Hepatocyte (in vitro differentiated cells): ENCODE measurements at regions not wholly inside any gene's neighbourhood (a gene's known extent, or its start where the extent isn't known, plus 50 kb on each side); places are given as distances from the start of the nearest gene placed in this dataset.

Experiments used
- CTCF ChIP-seq: fragments of 200-600 bp; sonication (generic); IDR thresholded peaks from 2 replicates; pipeline ENCODE4 v1.5.1; 2016; ENCODE audit warnings: antibody characterized with exemption, mild to moderate bottlenecking; ENCODE audit not compliant: poor library complexity
- EZH2phosphoT487 ChIP-seq: fragments of 200-600 bp; sonication (generic); IDR thresholded peaks from one replicate; pipeline ENCODE4 v1.6.1; 2018; ENCODE audit warnings: antibody characterized with exemption, mild to moderate bottlenecking, low read depth, moderate library complexity; ENCODE audit not compliant: unreplicated experiment, severe bottlenecking

DNA sequence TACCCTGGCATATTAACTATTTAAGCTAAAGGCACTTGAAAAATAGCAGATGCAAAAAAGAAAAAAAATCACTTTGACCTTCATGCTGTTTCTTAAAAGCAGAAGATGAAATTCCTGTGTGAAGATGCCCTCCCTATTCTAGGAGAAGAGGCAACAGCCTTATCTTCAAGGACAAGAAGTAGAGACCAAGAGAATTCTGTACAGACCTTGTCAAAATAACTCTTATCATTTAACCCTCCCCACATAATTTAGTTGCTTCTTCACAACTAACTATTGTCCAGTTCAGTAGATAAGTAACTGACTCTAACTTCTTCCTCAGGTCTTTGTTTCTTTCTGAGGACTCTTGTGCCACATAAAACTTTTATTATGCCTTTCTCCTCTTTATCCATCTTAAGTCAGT, 72.0 kb upstream of the MARCHF10 start:
- no peak for TF ChIP-seq CTCF
- TF ChIP-seq EZH2phosphoT487: no peak
